ENCODE measurements at regions not wholly inside any gene's neighbourhood (a gene's known extent, or its start where the extent isn't known, plus 50 kb on each side); places are given as distances from the start of the nearest gene placed in this dataset.

GRCh38 chr2:139967665-139968064 is 1187.5 kb upstream of the NXPH2 start:
- Mint-ChIP-seq H3K4me1 (no peaks in the 10 kb centered on the region), H3K36me3 (ENCODE audit: low read depth) (no peaks in the 10 kb centered on the region), H3K9me3 (peaks cover 13% of the 10 kb centered on the region), H3K4me3 (no peak overlapping the region), H3K27ac (no peak overlapping the region), H3K27me3 (no peaks in the 10 kb centered on the region)
- DNase-seq, result no peak
- ChIA-PET POLR2A (no interaction called here), CTCF (no interaction called here)

DNA sequence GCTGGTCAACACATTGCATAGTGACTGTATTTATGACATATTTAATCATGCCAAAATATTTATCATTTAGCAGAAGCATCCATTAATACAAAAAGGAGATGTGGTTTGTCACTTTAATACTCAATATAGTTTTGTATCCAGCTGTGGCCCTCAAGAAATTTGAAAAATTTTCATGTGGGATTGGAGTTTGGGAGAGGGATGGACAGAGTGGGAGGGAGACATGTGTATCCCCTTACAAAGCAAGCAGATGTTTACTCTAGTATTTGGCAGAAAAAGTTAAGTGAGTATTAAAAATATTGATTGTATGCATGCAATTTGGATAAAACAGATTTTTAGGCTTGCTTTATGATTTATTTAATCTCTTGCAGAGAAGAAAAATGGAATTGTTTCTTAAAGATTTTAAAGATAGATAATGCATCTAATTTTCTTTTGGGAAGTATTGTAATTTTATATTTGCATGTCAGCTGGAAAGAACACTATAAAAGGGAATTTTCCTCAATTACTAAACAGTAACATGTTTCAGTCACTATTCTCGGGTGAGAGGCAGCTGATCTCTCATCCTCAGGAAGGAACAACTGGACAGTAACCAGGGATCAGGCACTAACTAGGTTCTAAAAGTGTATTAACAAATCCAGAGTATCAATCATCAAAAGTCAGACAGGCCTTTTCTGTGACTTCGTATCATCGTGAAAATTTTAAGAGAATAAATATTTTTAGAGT is 1184.7 kb upstream of the NXPH2 start:
- no peak overlapping the region for H3K27ac Mint-ChIP-seq
- peaks cover 7% of the 10 kb centered on the region for H3K9me3 Mint-ChIP-seq
- no peaks in the 10 kb centered on the region for H3K27me3 Mint-ChIP-seq
- no peaks in the 10 kb centered on the region for H3K4me1 Mint-ChIP-seq
- no peaks in the 10 kb centered on the region for H3K36me3 Mint-ChIP-seq (ENCODE audit: low read depth)
- ChIA-PET CTCF (no interaction called here), POLR2A (no interaction called here)
- H3K4me3 Mint-ChIP-seq, result no peak overlapping the region
- no peak for DNase-seq

GRCh38 chr2:139963863-139964355 is 1183.7 kb upstream of the NXPH2 start:
- POLR2A ChIA-PET, result no interaction called here
- CTCF ChIA-PET, result no interaction called here

GRCh38 chr2:139949242-139949972 is 1169.2 kb upstream of the NXPH2 start:
- no peak for DNase-seq
- H3K4me1 Mint-ChIP-seq, result no peaks in the 10 kb centered on the region
- no peak overlapping the region for H3K27ac Mint-ChIP-seq
- peaks cover 8% of the 10 kb centered on the region for H3K9me3 Mint-ChIP-seq
- no peak overlapping the region for H3K4me3 Mint-ChIP-seq
- no peaks in the 10 kb centered on the region for H3K36me3 Mint-ChIP-seq (ENCODE audit: low read depth)
- no peaks in the 10 kb centered on the region for H3K27me3 Mint-ChIP-seq
- POLR2A ChIA-PET, result no interaction called here
- CTCF ChIA-PET, result no interaction called here

More at GRCh38 chr2:139963863-139964355, 1183.7 kb upstream of the NXPH2 start:
- Mint-ChIP-seq H3K27me3 (no peaks in the 10 kb centered on the region), H3K9me3 (peaks cover 10% of the 10 kb centered on the region), H3K4me1 (no peaks in the 10 kb centered on the region), H3K36me3 (ENCODE audit: low read depth) (no peaks in the 10 kb centered on the region), H3K4me3 (no peak overlapping the region), H3K27ac (no peak overlapping the region)
- DNase-seq, result no peak

- no peaks in the 10 kb centered on the region for H3K4me1 Mint-ChIP-seq
- no peaks in the 10 kb centered on the region for H3K27me3 Mint-ChIP-seq
- POLR2A ChIA-PET, result no interaction called here
- H3K9me3 Mint-ChIP-seq, result peaks cover 17% of the 10 kb centered on the region
- no peak overlapping the region for H3K4me3 Mint-ChIP-seq
- CTCF ChIA-PET, result no interaction called here
- H3K27ac Mint-ChIP-seq, result no peak overlapping the region
- no peak for DNase-seq
- H3K36me3 Mint-ChIP-seq (ENCODE audit: low read depth), result no peaks in the 10 kb centered on the region
Observed at GRCh38 chr2:139946690-139947089, 1166.5 kb upstream of the NXPH2 start.

DNA sequence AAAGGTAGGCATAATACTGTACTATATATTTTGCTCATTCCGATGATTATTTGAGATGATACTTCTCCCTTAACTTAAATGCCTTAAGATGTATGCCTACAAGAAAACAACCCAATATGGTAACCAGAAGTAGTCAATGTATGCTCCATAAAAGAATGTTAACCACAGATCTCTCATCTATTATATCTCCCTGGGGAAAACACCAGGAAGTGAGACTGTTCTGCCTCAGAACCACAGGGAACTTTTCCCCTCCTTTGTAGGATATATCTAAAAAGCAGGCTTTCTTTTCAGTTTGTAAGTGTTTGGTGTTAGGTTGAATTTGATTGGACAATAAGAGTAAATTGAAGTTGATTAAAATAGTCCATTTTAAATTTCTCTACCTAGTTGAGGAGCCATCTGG is 1160.5 kb upstream of the NXPH2 start:
- Mint-ChIP-seq H3K9me3 (peaks cover 19% of the 10 kb centered on the region), H3K27ac (no peak overlapping the region), H3K4me1 (no peaks in the 10 kb centered on the region), H3K36me3 (ENCODE audit: low read depth) (no peaks in the 10 kb centered on the region), H3K27me3 (no peaks in the 10 kb centered on the region), H3K4me3 (no peak overlapping the region)
- CTCF ChIA-PET, result no interaction called here
- POLR2A ChIA-PET, result no interaction called here
- DNase-seq, result no peak

GRCh38 chr2:139925903-139926302 is 1145.7 kb upstream of the NXPH2 start:
- H3K4me3 Mint-ChIP-seq, result no peak overlapping the region
- ChIA-PET CTCF (no interaction called here), POLR2A (no interaction called here)
- H3K9me3 Mint-ChIP-seq, result peaks cover 3% of the 10 kb centered on the region
- DNase-seq, result no peak
- no peaks in the 10 kb centered on the region for H3K4me1 Mint-ChIP-seq
- no peaks in the 10 kb centered on the region for H3K27me3 Mint-ChIP-seq
- H3K27ac Mint-ChIP-seq, result no peak overlapping the region
- no peaks in the 10 kb centered on the region for H3K36me3 Mint-ChIP-seq (ENCODE audit: low read depth)

- Mint-ChIP-seq H3K27ac (no peak overlapping the region), H3K4me1 (no peaks in the 10 kb centered on the region), H3K9me3 (peaks cover 10% of the 10 kb centered on the region), H3K36me3 (ENCODE audit: low read depth) (no peaks in the 10 kb centered on the region), H3K27me3 (no peaks in the 10 kb centered on the region), H3K4me3 (no peak overlapping the region)
- ChIA-PET CTCF (no interaction called here), POLR2A (no interaction called here)
- no peak for DNase-seq
Observed at GRCh38 chr2:139924070-139924469, 1143.9 kb upstream of the NXPH2 start.

GRCh38 chr2:139918982-139919381 is 1138.8 kb upstream of the NXPH2 start:
- no peak for DNase-seq

DNA sequence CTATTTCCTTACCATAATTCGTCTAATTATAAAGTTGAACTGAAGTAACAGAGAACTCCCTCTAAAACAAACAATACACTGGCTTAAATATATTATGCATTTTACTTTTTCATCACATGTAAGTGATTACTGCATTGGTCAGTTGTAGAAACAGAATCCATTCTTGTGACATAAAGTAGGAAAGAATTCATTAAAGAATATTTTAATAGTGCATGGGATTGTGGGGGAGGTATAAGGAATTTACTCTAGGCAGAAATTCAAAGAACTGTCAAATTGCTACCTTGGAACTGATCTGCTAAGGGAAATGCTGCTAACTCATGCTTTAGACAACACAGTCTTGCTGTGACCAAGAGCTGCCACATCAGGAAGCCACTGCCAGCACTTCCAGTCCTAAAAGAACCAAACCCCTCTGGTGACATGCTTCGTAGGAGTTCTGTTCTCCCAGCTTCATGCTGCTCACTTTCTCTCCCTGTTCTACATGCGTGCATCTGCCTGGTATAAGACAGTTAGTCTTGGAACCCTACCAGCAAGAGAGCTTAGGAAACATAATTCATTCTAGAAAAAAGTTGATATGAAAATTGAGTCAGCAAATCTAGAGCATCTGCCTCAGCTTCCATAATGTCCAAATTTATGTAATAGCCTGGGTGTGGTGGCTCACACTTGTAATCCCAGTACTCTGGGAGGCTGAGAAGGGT is 1137.6 kb upstream of the NXPH2 start:
- H3K4me3 Mint-ChIP-seq, result no peak overlapping the region
- ChIA-PET POLR2A (no interaction called here), CTCF (no interaction called here)
- no peaks in the 10 kb centered on the region for H3K4me1 Mint-ChIP-seq
- H3K27ac Mint-ChIP-seq, result no peak overlapping the region
- no peaks in the 10 kb centered on the region for H3K36me3 Mint-ChIP-seq (ENCODE audit: low read depth)
- DNase-seq, result no peak
- H3K9me3 Mint-ChIP-seq, result peaks cover 8% of the 10 kb centered on the region
- no peaks in the 10 kb centered on the region for H3K27me3 Mint-ChIP-seq

More at GRCh38 chr2:139918982-139919381, 1138.8 kb upstream of the NXPH2 start:
- no peak overlapping the region for H3K27ac Mint-ChIP-seq
- H3K4me1 Mint-ChIP-seq, result no peaks in the 10 kb centered on the region
- peaks cover 7% of the 10 kb centered on the region for H3K9me3 Mint-ChIP-seq
- POLR2A ChIA-PET, result no interaction called here
- no peaks in the 10 kb centered on the region for H3K27me3 Mint-ChIP-seq
- H3K4me3 Mint-ChIP-seq, result no peak overlapping the region
- no peaks in the 10 kb centered on the region for H3K36me3 Mint-ChIP-seq (ENCODE audit: low read depth)
- CTCF ChIA-PET, result no interaction called here

GRCh38 chr2:139916822-139917221 is 1136.6 kb upstream of the NXPH2 start:
- no peak overlapping the region for H3K27ac Mint-ChIP-seq
- no peaks in the 10 kb centered on the region for H3K4me1 Mint-ChIP-seq
- no peak for DNase-seq
- H3K4me3 Mint-ChIP-seq, result no peak overlapping the region
- H3K9me3 Mint-ChIP-seq, result peaks cover 9% of the 10 kb centered on the region
- ChIA-PET CTCF (no interaction called here), POLR2A (no interaction called here)
- H3K36me3 Mint-ChIP-seq (ENCODE audit: low read depth), result no peaks in the 10 kb centered on the region
- no peaks in the 10 kb centered on the region for H3K27me3 Mint-ChIP-seq

- POLR2A ChIA-PET, result no interaction called here
- Mint-ChIP-seq H3K4me3 (no peak overlapping the region), H3K4me1 (no peaks in the 10 kb centered on the region), H3K27me3 (no peaks in the 10 kb centered on the region), H3K27ac (no peak overlapping the region), H3K9me3 (peaks cover 11% of the 10 kb centered on the region), H3K36me3 (ENCODE audit: low read depth) (no peaks in the 10 kb centered on the region)
- CTCF ChIA-PET, result no interaction called here
- DNase-seq, result no peak
Observed at GRCh38 chr2:139911160-139911559, 1131.0 kb upstream of the NXPH2 start.

- H3K4me3 Mint-ChIP-seq, result no peak overlapping the region
- DNase-seq, result no peak
- no peaks in the 10 kb centered on the region for H3K36me3 Mint-ChIP-seq (ENCODE audit: low read depth)
- CTCF ChIA-PET, result no interaction called here
- POLR2A ChIA-PET, result no interaction called here
- no peaks in the 10 kb centered on the region for H3K27me3 Mint-ChIP-seq
- no peak overlapping the region for H3K27ac Mint-ChIP-seq
- no peaks in the 10 kb centered on the region for H3K4me1 Mint-ChIP-seq
- H3K9me3 Mint-ChIP-seq, result peaks cover 15% of the 10 kb centered on the region
Observed at GRCh38 chr2:139909136-139909535, 1128.9 kb upstream of the NXPH2 start.

DNA sequence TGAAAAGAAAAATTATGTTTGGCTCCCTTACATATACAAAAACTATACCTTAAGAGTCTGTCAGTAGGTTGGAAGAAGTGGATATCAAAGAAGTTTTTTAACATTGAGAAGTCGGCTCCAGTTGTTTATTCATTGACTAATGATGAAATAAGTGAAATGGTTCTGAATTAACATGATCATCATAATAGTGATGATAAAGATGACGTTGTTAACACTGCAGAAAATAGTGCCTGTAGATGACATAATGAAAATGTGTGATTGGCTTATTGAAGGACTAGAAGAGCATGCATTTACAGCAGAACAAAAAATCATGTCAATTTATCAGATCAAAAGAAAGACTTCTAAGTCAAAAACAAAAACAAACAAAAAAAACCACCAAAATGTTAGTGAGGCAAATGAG is 1125.4 kb upstream of the NXPH2 start:
- ChIA-PET CTCF (no interaction called here), POLR2A (no interaction called here)
- H3K27ac Mint-ChIP-seq, result no peak overlapping the region
- no peaks in the 10 kb centered on the region for H3K27me3 Mint-ChIP-seq
- H3K4me3 Mint-ChIP-seq, result no peak overlapping the region
- no peaks in the 10 kb centered on the region for H3K36me3 Mint-ChIP-seq (ENCODE audit: low read depth)
- no peak for DNase-seq
- H3K4me1 Mint-ChIP-seq, result no peaks in the 10 kb centered on the region
- peaks cover 9% of the 10 kb centered on the region for H3K9me3 Mint-ChIP-seq

Measured in activated CD4-positive, alpha-beta memory T cell treated with anti-CD3 and anti-CD28 coated beads, Interleukin-2, amount 10 ng/mL, durations not matched to agents 7 days and 5 days (primary cell).